Panc1 (cell line): ENCODE measurements at regions not wholly inside any gene's neighbourhood (a gene's known extent, or its start where the extent isn't known, plus 50 kb on each side); places are given as distances from the start of the nearest gene placed in this dataset.

ENCODE experiments used
- POLR2AphosphoS5 ChIP-seq: IDR thresholded peaks from 2 replicates; pipeline ENCODE4 v1.6.1; 2012; ENCODE audit warnings: mild to moderate bottlenecking, low read depth, low read length, moderate library complexity
- TF ChIP-seq, protein P1 (sequence below): fragments of 450-650 bp; IDR thresholded peaks from 2 replicates; pipeline ENCODE4 v1.5.1; 2017; ENCODE audit warnings: mild to moderate bottlenecking

DNA sequence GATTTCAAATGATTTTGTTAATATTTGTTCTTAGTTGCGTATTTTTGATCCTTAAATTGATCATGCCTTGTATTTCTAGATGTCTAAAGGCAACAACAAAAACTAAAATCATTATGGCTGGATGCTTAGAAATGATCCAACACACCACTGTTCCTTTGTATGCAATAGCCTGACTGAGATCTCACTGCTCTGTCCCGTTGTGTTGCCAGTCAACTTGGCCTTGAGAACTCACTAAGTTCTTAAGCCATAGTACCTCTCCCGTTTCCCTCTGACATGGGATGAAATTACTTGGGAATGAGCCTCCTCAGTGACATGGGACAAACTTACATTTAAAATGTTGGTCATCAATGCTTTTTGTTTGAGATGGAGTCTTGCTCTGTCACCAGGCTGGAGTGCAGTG, 222.0 kb upstream of the HS6ST1 start:
- TF ChIP-seq, protein P1, sequence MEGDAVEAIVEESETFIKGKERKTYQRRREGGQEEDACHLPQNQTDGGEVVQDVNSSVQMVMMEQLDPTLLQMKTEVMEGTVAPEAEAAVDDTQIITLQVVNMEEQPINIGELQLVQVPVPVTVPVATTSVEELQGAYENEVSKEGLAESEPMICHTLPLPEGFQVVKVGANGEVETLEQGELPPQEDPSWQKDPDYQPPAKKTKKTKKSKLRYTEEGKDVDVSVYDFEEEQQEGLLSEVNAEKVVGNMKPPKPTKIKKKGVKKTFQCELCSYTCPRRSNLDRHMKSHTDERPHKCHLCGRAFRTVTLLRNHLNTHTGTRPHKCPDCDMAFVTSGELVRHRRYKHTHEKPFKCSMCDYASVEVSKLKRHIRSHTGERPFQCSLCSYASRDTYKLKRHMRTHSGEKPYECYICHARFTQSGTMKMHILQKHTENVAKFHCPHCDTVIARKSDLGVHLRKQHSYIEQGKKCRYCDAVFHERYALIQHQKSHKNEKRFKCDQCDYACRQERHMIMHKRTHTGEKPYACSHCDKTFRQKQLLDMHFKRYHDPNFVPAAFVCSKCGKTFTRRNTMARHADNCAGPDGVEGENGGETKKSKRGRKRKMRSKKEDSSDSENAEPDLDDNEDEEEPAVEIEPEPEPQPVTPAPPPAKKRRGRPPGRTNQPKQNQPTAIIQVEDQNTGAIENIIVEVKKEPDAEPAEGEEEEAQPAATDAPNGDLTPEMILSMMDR: no peak
- no peak for TF ChIP-seq POLR2AphosphoS5
